NT2/D1 (cell line): ENCODE measurements at regions not wholly inside any gene's neighbourhood (a gene's known extent, or its start where the extent isn't known, plus 50 kb on each side); places are given as distances from the start of the nearest gene placed in this dataset.

Source experiments
- YY1 ChIP-seq: IDR thresholded peaks from 2 replicates; pipeline ENCODE4 v1.6.1; 2011; ENCODE audit not compliant: insufficient read length, insufficient read depth
- ZNF274 ChIP-seq: IDR thresholded peaks from 2 replicates; pipeline ENCODE4 v1.6.1; 2011; ENCODE audit warnings: mild to moderate bottlenecking, low read depth, low read length

DNA sequence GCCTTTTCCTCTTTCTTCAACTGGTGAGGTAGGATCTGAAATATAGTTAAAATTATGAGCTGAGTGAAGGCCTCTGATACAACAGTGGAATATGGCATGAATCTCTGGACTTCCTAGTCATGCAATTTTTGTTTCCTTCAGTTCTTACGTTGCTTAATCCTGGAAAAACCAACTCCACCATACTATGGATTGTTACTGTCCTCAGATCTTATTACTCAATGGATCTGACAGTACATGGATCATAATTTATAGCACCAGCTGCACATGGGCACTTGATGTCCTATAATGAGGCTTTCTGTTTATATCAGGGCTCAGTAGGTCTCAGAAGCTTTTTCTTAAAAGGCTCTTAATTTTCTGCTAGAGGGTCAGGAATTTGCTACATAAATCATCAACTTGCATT, 1341.0 kb upstream of the EYS start:
- TF ChIP-seq ZNF274 (no peak), YY1 (no peak)
